ENCODE measurements at regions not wholly inside any gene's neighbourhood (a gene's known extent, or its start where the extent isn't known, plus 50 kb on each side); places are given as distances from the start of the nearest gene placed in this dataset.
A peak's percentile ranks its signal among the peaks of the same experiment; 100 is the strongest.

- intact Hi-C loops (cut with DNase I), result no loop called here
- TF ChIP-seq POLR2A (IDR thresholded peaks at IDR 0.05) (no peak), CTCF (IDR thresholded peaks at IDR 0.05) (no peak)
- peak overlapping the region in 1 of 4 donors; percentile 15 for H3K27ac ChIP-seq
- no peaks in the 10 kb centered on the region for H3K27me3 ChIP-seq
- H3K36me3 ChIP-seq (replicated peaks in 1 of 2; ENCODE audit: insufficient read depth in 1 of 2, low read depth in 2 of 2), result no peaks in the 10 kb centered on the region
- H3K9me3 ChIP-seq, result no peaks in the 10 kb centered on the region
- DNase-seq (peak in 1 of 4 donors; percentile 7), ATAC-seq (no peak)
- H3K4me1 ChIP-seq, result peaks cover 16% of the 10 kb centered on the region
- H3K4me3 ChIP-seq, result no peak overlapping the region
- WGBS, 2 donors, result 68 to 72% methylated on average over 5 of the region's 5 CpGs
Measured at GRCh38 chr5:57695179-57695578, 212.6 kb upstream of the ACTBL2 start.

GRCh38 chr5:57693488-57694305 lies 211.1 kb upstream of the ACTBL2 start:
- Histone ChIP-seq H3K27ac (peak overlapping the region in 1 of 4 donors; percentile 30), H3K4me1 (peaks cover 16% of the 10 kb centered on the region), H3K27me3 (no peaks in the 10 kb centered on the region), H3K4me3 (no peak overlapping the region), H3K36me3 (replicated peaks in 1 of 2; ENCODE audit: insufficient read depth in 1 of 2, low read depth in 2 of 2) (no peaks in the 10 kb centered on the region), H3K9me3 (no peaks in the 10 kb centered on the region)
- peak; percentile 16 for ATAC-seq
- 56 to 58% methylated on average over 8 of the region's 8 CpGs for WGBS, 2 donors
- intact Hi-C loops (cut with DNase I), result no loop called here
- DNase-seq, result no peak
- TF ChIP-seq POLR2A (IDR thresholded peaks at IDR 0.05) (no peak), CTCF (IDR thresholded peaks at IDR 0.05) (no peak)

GRCh38 chr5:57692582-57693487 lies 210.2 kb upstream of the ACTBL2 start:
- WGBS, 2 donors, result 46 to 57% methylated on average over 6 of the region's 6 CpGs
- Histone ChIP-seq H3K4me3 (no peak overlapping the region), H3K27me3 (no peaks in the 10 kb centered on the region), H3K4me1 (peaks cover 16% of the 10 kb centered on the region), H3K36me3 (replicated peaks in 1 of 2; ENCODE audit: insufficient read depth in 1 of 2, low read depth in 2 of 2) (no peaks in the 10 kb centered on the region), H3K9me3 (no peaks in the 10 kb centered on the region), H3K27ac (peak overlapping the region in 2 of 4 donors; percentile 30 to 31)
- ATAC-seq (peak; percentile 94), DNase-seq (peak; percentile 54 to 81 (median 68))
- no peak for TF ChIP-seq CTCF (IDR thresholded peaks at IDR 0.05)
- TF ChIP-seq POLR2A (IDR thresholded peaks at IDR 0.05), result no peak
- intact Hi-C loops (cut with DNase I), result no loop called here

GRCh38 chr5:57690724-57691123 lies 208.1 kb upstream of the ACTBL2 start:
- H3K9me3 ChIP-seq, result no peaks in the 10 kb centered on the region
- no peaks in the 10 kb centered on the region for H3K27me3 ChIP-seq
- H3K4me1 ChIP-seq, result peaks cover 16% of the 10 kb centered on the region
- intact Hi-C loops (cut with DNase I), result no loop called here
- TF ChIP-seq POLR2A (IDR thresholded peaks at IDR 0.05), result no peak
- TF ChIP-seq CTCF (IDR thresholded peaks at IDR 0.05), result no peak
- ATAC-seq (no peak), DNase-seq (no peak)
- WGBS, 2 donors, result 89 to 93% methylated on average over 2 of the region's 2 CpGs
- H3K27ac ChIP-seq, result no peak overlapping the region
- H3K36me3 ChIP-seq (replicated peaks in 1 of 2; ENCODE audit: insufficient read depth in 1 of 2, low read depth in 2 of 2), result no peaks in the 10 kb centered on the region
- H3K4me3 ChIP-seq, result no peak overlapping the region
